ENCODE measurements at regions not wholly inside any gene's neighbourhood (a gene's known extent, or its start where the extent isn't known, plus 50 kb on each side); places are given as distances from the start of the nearest gene placed in this dataset.

DNA sequence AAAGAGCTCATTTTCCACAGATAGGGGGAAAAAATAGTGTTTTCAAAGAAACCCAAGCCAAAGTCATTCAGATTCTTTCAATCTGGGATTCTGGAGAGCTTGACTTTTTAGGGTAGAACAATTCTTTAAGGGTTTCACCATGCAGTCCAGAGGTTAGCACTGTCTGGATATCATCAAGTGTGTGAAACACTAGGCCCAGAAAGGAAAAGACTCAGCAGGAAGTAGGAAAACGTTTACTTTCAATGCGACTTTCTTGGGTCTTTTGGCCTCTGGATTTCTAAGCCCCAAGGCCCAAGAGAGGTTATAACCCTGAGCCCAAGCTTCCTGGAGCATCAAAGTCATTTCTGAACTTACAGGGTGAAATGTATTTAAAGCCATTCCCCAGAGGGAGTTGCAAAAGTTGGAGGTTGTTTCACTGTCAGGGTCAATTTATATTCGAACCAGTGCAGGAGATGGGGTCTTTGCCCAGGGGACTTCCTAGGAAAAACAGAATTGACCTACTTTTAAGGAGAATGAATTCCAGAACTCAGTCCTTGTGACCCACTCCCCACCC, 158.0 kb downstream of the C7orf25 start:
- DNase-seq = no peak

DNA sequence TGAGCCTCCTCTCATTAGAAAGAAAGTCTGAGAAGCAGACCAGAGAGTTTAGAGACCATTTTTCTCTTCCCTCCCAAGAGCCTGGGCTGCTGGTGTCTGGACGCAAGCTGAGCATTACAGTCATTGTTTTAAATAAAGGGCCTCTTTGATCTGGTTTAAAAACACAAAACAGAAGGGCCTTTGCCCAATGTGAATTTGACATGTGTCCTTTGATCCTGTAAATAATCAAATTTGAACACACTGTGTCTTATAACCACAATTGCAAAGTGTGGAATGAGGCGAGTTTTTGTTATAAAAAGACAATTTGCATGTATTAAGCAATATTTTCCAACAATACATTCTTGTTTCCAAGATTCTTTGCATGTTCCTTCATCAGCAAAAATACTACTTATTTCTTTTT, 158.5 kb downstream of the C7orf25 start:
- no peak for DNase-seq

DNA sequence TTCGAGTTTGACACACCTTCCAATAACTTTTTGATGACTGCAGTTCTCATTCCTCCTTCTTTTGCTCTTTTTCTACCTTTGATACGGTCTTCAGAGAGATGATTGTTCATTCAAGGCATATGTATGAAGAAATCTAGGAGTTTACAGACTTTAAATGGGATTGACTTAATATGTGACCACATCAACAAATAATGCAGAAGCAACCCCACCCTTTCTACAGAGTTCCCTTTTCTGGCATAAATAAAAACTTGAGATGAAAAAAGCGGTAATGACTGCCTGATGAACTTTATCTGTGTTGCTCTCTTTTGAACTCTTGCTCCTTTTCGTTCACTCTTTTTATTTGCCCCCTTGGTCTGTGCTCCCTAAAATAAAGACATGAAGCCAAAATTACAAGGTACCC, 161.7 kb downstream of the C7orf25 start:
- no peak for DNase-seq

DNA sequence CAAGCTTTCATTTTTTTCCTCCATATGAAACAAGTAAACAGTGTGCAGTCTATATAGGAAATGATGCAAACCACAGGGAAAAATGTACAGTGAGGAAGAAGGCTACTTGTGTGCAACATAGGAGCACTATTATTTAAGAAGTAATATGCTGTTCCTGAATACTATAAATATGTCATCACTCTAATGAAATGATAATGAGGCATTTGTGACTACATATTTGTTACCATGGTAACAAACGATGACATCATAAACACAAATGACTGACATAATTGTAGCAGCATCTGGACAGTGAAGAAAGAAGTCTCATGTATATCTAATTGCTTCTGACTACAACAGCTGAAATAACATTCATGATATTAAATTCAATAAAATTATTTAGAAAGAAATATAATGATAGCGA, 164.8 kb downstream of the C7orf25 start:
- DNase-seq = no peak

- no peak for DNase-seq
Measured at GRCh38 chr7:42746214-42746613, 165.7 kb downstream of the C7orf25 start.

DNA sequence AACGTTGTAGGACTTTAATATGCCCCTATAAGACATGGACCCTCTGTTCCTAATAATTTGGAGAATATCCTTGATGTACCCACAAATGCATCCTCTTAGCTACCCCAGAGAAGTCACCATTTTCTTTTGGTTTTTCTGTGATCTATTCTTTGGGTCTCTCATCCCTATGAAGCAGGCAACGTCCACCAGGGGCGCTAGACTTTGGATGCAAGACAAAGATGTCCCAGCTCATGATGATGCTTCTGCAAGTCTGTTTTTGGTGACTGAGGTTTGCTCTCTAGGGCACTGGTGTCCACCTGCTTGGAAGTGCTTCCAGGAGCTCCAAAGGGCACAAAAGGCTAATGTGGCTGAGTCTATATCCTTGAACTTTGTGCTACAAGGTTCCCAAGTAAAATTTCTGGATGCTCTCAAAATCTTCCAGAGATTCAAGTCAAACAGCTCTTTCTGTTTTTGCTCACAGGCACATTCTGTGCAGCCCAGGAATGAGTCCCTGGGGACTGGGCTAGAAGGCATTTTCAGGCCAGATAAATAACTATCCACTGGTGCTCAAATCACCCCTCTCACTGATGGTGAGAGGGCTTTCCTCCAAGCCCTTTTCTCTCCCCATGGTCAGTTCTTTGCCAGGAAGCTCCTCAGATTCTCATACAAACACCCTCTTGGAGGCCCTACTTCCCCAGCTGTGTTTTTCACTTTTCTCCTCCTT, 166.4 kb downstream of the C7orf25 start:
- no peak for DNase-seq

DNA sequence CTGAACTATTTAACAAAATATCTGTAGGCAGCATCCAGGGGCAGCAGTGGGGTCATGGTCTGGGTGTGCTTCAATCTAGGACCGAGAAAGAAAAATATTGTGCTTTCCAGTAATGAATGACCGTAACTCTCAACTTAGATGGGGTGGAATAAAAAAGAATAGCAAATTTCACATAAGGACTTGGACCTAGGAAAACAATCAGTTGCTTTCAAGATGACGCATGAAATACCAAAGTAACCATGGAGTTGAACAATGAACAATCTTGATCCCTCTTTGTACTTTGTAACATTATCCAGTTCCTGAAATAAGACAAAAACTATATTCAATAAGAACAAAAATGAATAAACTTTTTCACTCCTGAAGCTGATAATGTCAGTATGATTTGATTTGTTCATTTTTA, 167.1 kb downstream of the C7orf25 start:
- DNase-seq = no peak

- no peak for DNase-seq
Measured at GRCh38 chr7:42743077-42743858, 168.6 kb downstream of the C7orf25 start.

DNA sequence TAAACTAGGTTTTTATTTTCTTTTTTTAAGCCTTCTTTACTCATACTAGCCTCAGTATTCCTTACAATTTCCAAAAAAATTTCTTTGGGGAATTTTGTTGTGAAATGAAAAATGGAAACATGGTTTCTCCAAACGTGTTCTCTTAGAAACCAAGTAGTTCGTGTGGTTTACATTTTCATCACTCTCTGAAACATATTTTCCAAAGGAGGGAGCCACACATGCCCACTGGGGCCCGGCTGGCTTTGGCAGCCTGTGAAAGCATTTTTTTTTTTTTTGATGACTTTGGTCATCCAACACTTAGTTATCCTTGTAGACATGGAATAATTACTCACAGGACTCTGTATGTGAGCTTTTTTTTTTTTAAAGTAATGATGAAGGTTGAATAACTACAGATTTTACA, 169.6 kb downstream of the C7orf25 start:
- no peak for DNase-seq

- DNase-seq = no peak
Measured at GRCh38 chr7:42740408-42740807, 171.5 kb downstream of the C7orf25 start.

- no peak for DNase-seq
Measured at GRCh38 chr7:42739638-42740037, 172.2 kb downstream of the C7orf25 start.

DNA sequence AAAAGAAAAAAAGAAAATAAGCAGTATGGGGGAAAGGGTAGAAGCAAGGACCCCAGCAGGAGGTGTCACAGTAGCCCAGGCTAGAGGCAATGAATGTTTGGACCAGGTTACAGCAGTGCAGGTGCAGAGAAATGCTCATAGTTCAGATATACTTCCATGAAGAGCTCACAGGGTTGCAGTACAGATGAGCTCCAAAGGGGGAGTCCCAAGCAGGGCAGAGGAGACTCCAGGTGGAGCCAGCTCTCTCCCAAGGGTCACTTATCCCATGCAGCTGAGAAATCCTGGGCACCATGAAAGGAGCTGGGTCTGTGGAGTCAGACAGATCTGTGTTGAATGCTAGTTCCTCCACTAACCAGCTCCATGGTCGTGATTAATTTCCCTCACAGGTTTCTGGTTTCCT, 174.9 kb downstream of the C7orf25 start:
- peak in 1 of 2 experiments; percentile 6 for DNase-seq

DNA sequence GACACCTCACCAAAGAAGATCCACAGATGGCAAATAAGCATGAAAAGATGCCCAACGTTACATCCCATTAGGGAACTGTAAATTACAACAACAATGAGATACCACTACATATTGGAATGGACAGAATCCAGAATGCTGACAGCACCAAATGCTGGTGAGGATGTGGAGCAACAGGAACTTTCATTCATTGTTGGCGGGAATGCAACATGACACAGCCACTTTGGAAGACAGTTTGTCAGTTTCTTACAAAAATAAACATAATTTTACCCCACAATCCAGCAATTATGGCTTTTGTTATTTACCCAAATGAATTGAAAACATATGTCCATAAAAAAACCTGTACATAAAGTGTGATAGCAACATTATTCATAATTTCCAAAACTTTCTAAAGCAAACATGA, 176.8 kb downstream of the C7orf25 start:
- DNase-seq = no peak

- DNase-seq = no peak
Measured at GRCh38 chr7:42734568-42734967, 177.3 kb downstream of the C7orf25 start.

- no peak for DNase-seq
Measured at GRCh38 chr7:42733040-42733439, 178.8 kb downstream of the C7orf25 start.

DNA sequence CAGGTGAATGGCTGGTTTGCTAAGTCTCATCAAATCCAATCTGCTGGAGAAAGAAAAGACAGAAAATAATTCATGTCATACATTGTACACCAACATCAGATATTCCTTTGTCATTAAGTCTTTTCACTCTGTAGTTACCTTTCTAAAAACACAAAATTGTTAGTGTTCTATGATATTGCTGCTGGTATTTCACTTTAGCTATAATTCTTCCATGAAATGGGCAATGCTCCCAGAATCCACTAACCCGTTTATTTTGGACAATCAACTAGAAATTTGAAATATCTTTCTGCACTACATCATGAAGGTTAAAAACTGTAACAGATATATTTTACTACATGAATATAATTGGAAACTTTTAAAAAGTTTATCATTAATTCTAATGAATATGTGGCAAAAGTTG, 181.3 kb downstream of the C7orf25 start:
- no peak for DNase-seq

- DNase-seq = no peak
Measured at GRCh38 chr7:42729053-42729765, 182.7 kb downstream of the C7orf25 start.

DNA sequence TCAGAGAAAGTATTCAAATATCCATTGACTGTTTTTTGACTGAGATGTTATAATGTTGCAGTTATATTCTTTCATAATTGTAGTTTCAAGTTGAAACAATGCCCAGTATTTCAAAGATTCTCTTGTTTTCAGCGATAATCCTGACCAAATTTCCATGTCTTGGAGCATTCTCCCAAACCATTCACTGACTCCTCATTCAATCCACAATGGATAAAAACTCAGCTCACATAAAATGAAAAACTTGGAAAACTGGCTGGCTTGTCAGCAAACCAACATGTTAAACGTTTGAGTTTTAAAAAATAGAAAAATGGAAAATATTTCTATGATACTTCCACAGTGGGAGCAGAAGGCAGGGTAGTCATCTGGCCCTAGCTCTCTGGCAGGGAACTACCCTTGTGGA, 184.4 kb downstream of the C7orf25 start:
- DNase-seq = no peak

- DNase-seq = no peak
Measured at GRCh38 chr7:42726066-42726785, 185.6 kb downstream of the C7orf25 start.

DNA sequence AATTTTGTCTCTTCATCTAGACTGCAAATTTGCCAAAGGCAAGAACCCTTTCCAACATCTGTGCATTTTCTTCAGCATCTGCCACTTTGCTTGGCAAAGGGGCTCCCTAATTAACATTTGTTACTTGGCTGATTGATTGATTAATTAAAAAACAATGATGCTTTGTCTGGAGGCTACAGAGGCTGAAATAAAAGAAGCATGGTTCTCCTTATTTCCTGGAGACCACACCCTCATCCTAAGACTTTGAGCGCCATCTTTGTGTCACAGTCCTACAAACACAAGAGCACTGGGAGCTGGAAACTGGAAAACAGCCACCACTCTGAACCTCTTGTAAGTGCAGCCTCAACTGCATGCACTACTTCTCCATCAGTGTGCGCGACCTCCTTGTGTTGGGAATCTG, 189.2 kb downstream of the C7orf25 start:
- DNase-seq = no peak

GRCh38 chr7:42722198-42722597, 189.7 kb downstream of the C7orf25 start:
- no peak for DNase-seq

- no peak for DNase-seq
Measured at GRCh38 chr7:42720991-42721796, 190.7 kb downstream of the C7orf25 start.
